Loucy (cell line): ENCODE measurements at regions not wholly inside any gene's neighbourhood (a gene's known extent, or its start where the extent isn't known, plus 50 kb on each side); places are given as distances from the start of the nearest gene placed in this dataset.
"Not testable (repeated sequence)": the region's sequence is repeated elsewhere in the genome, so short reads cannot be mapped to it uniquely, and the experiment has no call there.

Source experiments
- H2AFZ ChIP-seq: fragments of 200-600 bp; sonication (generic); 2 replicates; pipeline ENCODE4 v1.6.0; 2016; ENCODE audit warnings: antibody characterized with exemption, mild to moderate bottlenecking, low read length, moderate library complexity
- H3F3A ChIP-seq: fragments of 200-600 bp; 2 replicates; pipeline ENCODE4 v1.6.0; 2016; ENCODE audit warnings: antibody characterized with exemption, low read depth, mild to moderate bottlenecking
- H3K27me3 ChIP-seq: fragments of 200-600 bp; sonication (generic); 2 replicates; pipeline ENCODE4 v1.6.1; 2014; ENCODE audit warnings: low read length, mild to moderate bottlenecking; ENCODE audit not compliant: insufficient read depth, poor library complexity, severe bottlenecking
- H3K36me3 ChIP-seq: fragments of 200-600 bp; sonication (generic); 2 replicates; pipeline ENCODE4 v1.6.1; 2016; ENCODE audit warnings: low read length; ENCODE audit not compliant: insufficient read depth
- H3K4me1 ChIP-seq: fragments of 200-600 bp; sonication (generic); 2 replicates; pipeline ENCODE4 v1.5.1; 2014; ENCODE audit warnings: low read length, mild to moderate bottlenecking; ENCODE audit not compliant: insufficient read depth, poor library complexity, severe bottlenecking
- H3K4me2 ChIP-seq: fragments of 200-600 bp; sonication (generic); 2 replicates; pipeline ENCODE4 v1.6.0; 2014; ENCODE audit warnings: antibody characterized with exemption, low read length, low read depth, mild to moderate bottlenecking; ENCODE audit not compliant: poor library complexity, severe bottlenecking
- H3K4me3 ChIP-seq: fragments of 200-600 bp; sonication (generic); 2 replicates; pipeline ENCODE4 v1.5.1; 2014; ENCODE audit warnings: low read length, mild to moderate bottlenecking, mixed read lengths; ENCODE audit not compliant: poor library complexity, severe bottlenecking
- H3K79me2 ChIP-seq: fragments of 200-600 bp; sonication (generic); 2 replicates; pipeline ENCODE4 v1.6.1; 2014; ENCODE audit warnings: low read length; ENCODE audit not compliant: insufficient read depth
- H3K9ac ChIP-seq: fragments of 200-600 bp; sonication (generic); 2 replicates; pipeline ENCODE4 v1.6.0; 2014; ENCODE audit warnings: mild to moderate bottlenecking, low read depth, low read length, moderate library complexity; ENCODE audit not compliant: poor library complexity, severe bottlenecking
- H3K9me2 ChIP-seq: fragments of 200-600 bp; sonication (generic); replicated peaks from 2 replicates; pipeline ENCODE4 v1.6.1; 2016; ENCODE audit warnings: low read depth, low read length, mixed read lengths
- H3K9me3 ChIP-seq: fragments of 200-600 bp; sonication (generic); 2 replicates; pipeline ENCODE4 v1.6.1; 2014; ENCODE audit warnings: mild to moderate bottlenecking, antibody characterized with exemption, low read length, low read depth; ENCODE audit not compliant: insufficient read depth
- H4K20me1 ChIP-seq: fragments of 200-600 bp; sonication (generic); 2 replicates; pipeline ENCODE4 v1.6.0; 2014; ENCODE audit warnings: antibody characterized with exemption, low read length, mild to moderate bottlenecking; ENCODE audit not compliant: insufficient read depth, poor library complexity, severe bottlenecking
- CTCF ChIP-seq: fragments of 200-600 bp; sonication (generic); conservative IDR thresholded peaks from 2 replicates; pipeline ENCODE4 v1.5.1; 2014; ENCODE audit warnings: mild to moderate bottlenecking, antibody characterized with exemption, low read length
- EZH2phosphoT487 ChIP-seq: fragments of 200-600 bp; IDR thresholded peaks from 2 replicates; pipeline ENCODE4 v1.6.1; 2018; ENCODE audit warnings: antibody characterized with exemption, mild to moderate bottlenecking, moderate library complexity, borderline replicate concordance

GRCh38 chrX:94854251-94854650 is 1180.2 kb downstream of the FAM133A start:
- no peaks in the 10 kb centered on the region for H3K36me3 ChIP-seq
- H3F3A ChIP-seq = no peaks in the 10 kb centered on the region
- H3K9me3 ChIP-seq = no peaks in the 10 kb centered on the region
- no peaks in the 10 kb centered on the region for H3K4me1 ChIP-seq
- H3K9ac ChIP-seq = no peak overlapping the region
- H3K4me3 ChIP-seq = no peak overlapping the region
- H2AFZ ChIP-seq = no peak overlapping the region
- TF ChIP-seq CTCF (no peak), EZH2phosphoT487 (no peak)
- no peaks in the 10 kb centered on the region for H4K20me1 ChIP-seq
- no peaks in the 10 kb centered on the region for H3K9me2 ChIP-seq
- no peaks in the 10 kb centered on the region for H3K27me3 ChIP-seq
- no peaks in the 10 kb centered on the region for H3K79me2 ChIP-seq
- H3K4me2 ChIP-seq = no peak overlapping the region

GRCh38 chrX:94862470-94862869 is 1188.5 kb downstream of the FAM133A start:
- H3K79me2 ChIP-seq, H3K27me3 ChIP-seq, H3K4me2 ChIP-seq, H3F3A ChIP-seq, H3K4me1 ChIP-seq, H3K9me3 ChIP-seq, H3K9ac ChIP-seq, H3K4me3 ChIP-seq, H4K20me1 ChIP-seq, H3K9me2 ChIP-seq, H3K36me3 ChIP-seq, H2AFZ ChIP-seq: not testable (repeated sequence)

DNA sequence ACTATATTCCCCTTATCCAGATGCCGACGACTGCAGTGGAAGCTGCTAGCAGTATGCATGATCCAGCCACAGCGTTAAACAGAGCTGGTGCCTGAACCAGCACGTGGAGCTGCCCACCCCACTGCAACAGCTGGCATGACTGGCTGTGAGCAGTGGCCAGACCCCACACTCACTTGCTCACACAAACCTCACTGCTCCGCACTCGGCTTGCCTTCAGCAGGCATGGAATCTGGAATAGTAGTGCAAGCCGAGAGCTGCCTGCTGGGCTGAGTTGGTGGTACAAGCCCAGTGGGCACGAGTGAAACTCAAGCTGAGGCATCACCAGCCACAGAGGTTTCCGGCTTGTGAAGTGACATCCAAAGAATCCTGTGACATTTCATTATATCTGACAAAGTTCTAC is 1197.6 kb downstream of the FAM133A start:
- H2AFZ ChIP-seq = no peak overlapping the region
- no peaks in the 10 kb centered on the region for H3K9me2 ChIP-seq
- TF ChIP-seq EZH2phosphoT487 (no peak), CTCF (no peak)
- no peaks in the 10 kb centered on the region for H3K4me1 ChIP-seq
- no peaks in the 10 kb centered on the region for H4K20me1 ChIP-seq
- H3F3A ChIP-seq = no peaks in the 10 kb centered on the region
- H3K27me3 ChIP-seq = no peaks in the 10 kb centered on the region
- no peaks in the 10 kb centered on the region for H3K36me3 ChIP-seq
- H3K9ac ChIP-seq = no peak overlapping the region
- H3K4me2 ChIP-seq = no peak overlapping the region
- H3K79me2 ChIP-seq = no peaks in the 10 kb centered on the region
- no peaks in the 10 kb centered on the region for H3K9me3 ChIP-seq
- no peak overlapping the region for H3K4me3 ChIP-seq

- Histone ChIP-seq H3K4me3 (no peak overlapping the region), H3K9me3 (no peaks in the 10 kb centered on the region), H3F3A (no peaks in the 10 kb centered on the region), H3K4me2 (no peak overlapping the region), H4K20me1 (no peaks in the 10 kb centered on the region), H3K36me3 (no peaks in the 10 kb centered on the region), H3K4me1 (no peaks in the 10 kb centered on the region), H2AFZ (no peak overlapping the region), H3K27me3 (no peaks in the 10 kb centered on the region), H3K79me2 (no peaks in the 10 kb centered on the region), H3K9ac (no peak overlapping the region), H3K9me2 (no peaks in the 10 kb centered on the region)
- TF ChIP-seq CTCF = no peak
- TF ChIP-seq EZH2phosphoT487 = no peak
Observed at GRCh38 chrX:94901849-94902248, 1227.8 kb downstream of the FAM133A start.
